22Rv1 (cell line): ENCODE measurements at regions not wholly inside any gene's neighbourhood (a gene's known extent, or its start where the extent isn't known, plus 50 kb on each side); places are given as distances from the start of the nearest gene placed in this dataset.

Experiments
- ZFX ChIP-seq: fragments of 450-650 bp; IDR thresholded peaks from 2 replicates; pipeline ENCODE4 v1.6.1; 2017; ENCODE audit warnings: antibody characterized with exemption, borderline replicate concordance
- TF ChIP-seq, protein P1 (sequence below): fragments of 450-650 bp; IDR thresholded peaks from 2 replicates; pipeline ENCODE4 v1.5.1; 2017; ENCODE audit warnings: mild to moderate bottlenecking

DNA sequence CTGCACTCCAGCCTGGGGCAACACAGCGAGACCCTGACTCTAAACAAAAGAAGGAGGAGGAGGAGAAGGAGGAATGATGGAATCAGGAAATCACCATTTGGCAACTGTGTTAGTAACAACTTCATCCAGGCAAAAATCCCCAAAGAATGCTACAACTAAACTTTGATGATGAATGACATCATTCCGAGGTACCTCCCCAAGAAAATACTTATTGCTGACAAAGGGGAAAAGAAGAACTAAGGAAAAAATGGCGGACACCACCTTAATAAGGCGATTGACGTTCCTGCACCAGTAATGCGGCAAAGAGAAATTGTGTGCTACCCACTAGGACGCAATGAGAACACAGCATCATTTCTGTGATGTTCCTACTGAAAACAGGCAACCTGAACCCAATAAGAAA, 78.2 kb upstream of the SLC6A11 start:
- TF ChIP-seq, protein P1, sequence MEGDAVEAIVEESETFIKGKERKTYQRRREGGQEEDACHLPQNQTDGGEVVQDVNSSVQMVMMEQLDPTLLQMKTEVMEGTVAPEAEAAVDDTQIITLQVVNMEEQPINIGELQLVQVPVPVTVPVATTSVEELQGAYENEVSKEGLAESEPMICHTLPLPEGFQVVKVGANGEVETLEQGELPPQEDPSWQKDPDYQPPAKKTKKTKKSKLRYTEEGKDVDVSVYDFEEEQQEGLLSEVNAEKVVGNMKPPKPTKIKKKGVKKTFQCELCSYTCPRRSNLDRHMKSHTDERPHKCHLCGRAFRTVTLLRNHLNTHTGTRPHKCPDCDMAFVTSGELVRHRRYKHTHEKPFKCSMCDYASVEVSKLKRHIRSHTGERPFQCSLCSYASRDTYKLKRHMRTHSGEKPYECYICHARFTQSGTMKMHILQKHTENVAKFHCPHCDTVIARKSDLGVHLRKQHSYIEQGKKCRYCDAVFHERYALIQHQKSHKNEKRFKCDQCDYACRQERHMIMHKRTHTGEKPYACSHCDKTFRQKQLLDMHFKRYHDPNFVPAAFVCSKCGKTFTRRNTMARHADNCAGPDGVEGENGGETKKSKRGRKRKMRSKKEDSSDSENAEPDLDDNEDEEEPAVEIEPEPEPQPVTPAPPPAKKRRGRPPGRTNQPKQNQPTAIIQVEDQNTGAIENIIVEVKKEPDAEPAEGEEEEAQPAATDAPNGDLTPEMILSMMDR, result no peak
- TF ChIP-seq ZFX, result no peak
